Mesenchymal stem cell (in vitro differentiated cells and primary cell): ENCODE measurements at regions not wholly inside any gene's neighbourhood (a gene's known extent, or its start where the extent isn't known, plus 50 kb on each side); places are given as distances from the start of the nearest gene placed in this dataset.

Experiments
- DNase-seq: peaks from one replicate; pipeline ENCODE4 v3.0.0-alpha.2; 2013
- H2AFZ ChIP-seq: one replicate; pipeline ENCODE4 v1.6.1; 2013; ENCODE audit warnings: low read depth, mild to moderate bottlenecking, control low read depth, inconsistent platforms, low read length, moderate library complexity
- H2AK5ac ChIP-seq: 2 replicates; pipeline ENCODE4 v1.6.1; 2013; ENCODE audit warnings: low read length, moderate library complexity, mild to moderate bottlenecking, inconsistent platforms; ENCODE audit not compliant: severe bottlenecking
- H2BK120ac ChIP-seq: one replicate; pipeline ENCODE4 v1.6.1; 2013; ENCODE audit warnings: low read depth, mild to moderate bottlenecking, inconsistent platforms, low read length, moderate library complexity
- H2BK12ac ChIP-seq, 2 experiments: one replicate each; pipeline ENCODE4 v1.6.1; 2013; ENCODE audit warnings: inconsistent platforms in 2 of 2, low read length in 2 of 2, mild to moderate bottlenecking in 2 of 2, moderate library complexity in 2 of 2, control low read depth in 1 of 2
- H2BK15ac ChIP-seq: one replicate; pipeline ENCODE4 v1.6.1; 2013; ENCODE audit warnings: mild to moderate bottlenecking, low read depth, inconsistent platforms; ENCODE audit not compliant: poor library complexity, severe bottlenecking
- H2BK5ac ChIP-seq: 2 replicates; pipeline ENCODE4 v1.6.1; 2013; ENCODE audit warnings: low read depth, mild to moderate bottlenecking, low read length, control low read depth, inconsistent platforms; ENCODE audit not compliant: poor library complexity, severe bottlenecking
- H3K14ac ChIP-seq, 2 experiments: one replicate each; pipeline ENCODE4 v1.6.1; 2013; ENCODE audit warnings: inconsistent platforms in 2 of 2, low read length in 2 of 2, control low read depth in 1 of 2, mild to moderate bottlenecking in 1 of 2, moderate library complexity in 1 of 2
- H3K18ac ChIP-seq, 2 experiments: one replicate each; pipeline ENCODE4 v1.6.1; 2013; ENCODE audit warnings: inconsistent platforms in 2 of 2, low read length in 2 of 2, control low read depth in 1 of 2, low read depth in 1 of 2, mild to moderate bottlenecking in 1 of 2
- H3K23ac ChIP-seq, 2 experiments: one replicate each; pipeline ENCODE4 v1.6.1; 2013; ENCODE audit warnings: inconsistent platforms in 2 of 2, low read length in 2 of 2, mild to moderate bottlenecking in 2 of 2, moderate library complexity in 2 of 2, control low read depth in 1 of 2
- H3K27ac ChIP-seq: 2 replicates; pipeline ENCODE4 v1.5.1; 2013; ENCODE audit warnings: mild to moderate bottlenecking, moderate library complexity, low read length, control low read depth, inconsistent platforms; ENCODE audit not compliant: poor library complexity, severe bottlenecking
- H3K27me3 ChIP-seq, 2 experiments: 2 replicates each; pipeline versions ENCODE4 v1.6.1 to v1.7.0; 2013; ENCODE audit warnings: low read length in 2 of 2, mild to moderate bottlenecking in 2 of 2, moderate library complexity in 2 of 2, control low read depth in 1 of 2, inconsistent platforms in 1 of 2; ENCODE audit not compliant: control insufficient read depth in 1 of 2, insufficient read depth in 1 of 2
- H3K36me3 ChIP-seq, 2 experiments: 2 replicates each; pipeline versions ENCODE4 v1.6.1 to v1.7.0; 2013; ENCODE audit warnings: low read length in 2 of 2, control low read depth in 1 of 2, inconsistent platforms in 1 of 2, low read depth in 1 of 2, mild to moderate bottlenecking in 1 of 2; ENCODE audit not compliant: insufficient read depth in 2 of 2, control insufficient read depth in 1 of 2
- H3K4ac ChIP-seq, 2 experiments: one replicate each; pipeline ENCODE4 v1.6.1; 2013; ENCODE audit warnings: inconsistent platforms in 2 of 2, low read length in 2 of 2, mild to moderate bottlenecking in 2 of 2, moderate library complexity in 2 of 2, control low read depth in 1 of 2, low read depth in 1 of 2
- H3K4me1 ChIP-seq: 2 replicates; pipeline ENCODE4 v1.6.1; 2013; ENCODE audit warnings: low read depth, low read length, control low read depth; ENCODE audit not compliant: control insufficient read depth, insufficient read depth
- H3K4me2 ChIP-seq: 2 replicates; pipeline ENCODE4 v1.6.1; 2013; ENCODE audit warnings: low read length, mild to moderate bottlenecking, inconsistent platforms; ENCODE audit not compliant: poor library complexity, severe bottlenecking
- H3K4me3 ChIP-seq, 2 experiments: 2 replicates each; pipeline versions ENCODE4 v1.5.1 to v1.7.0; 2013; ENCODE audit warnings: low read length in 2 of 2, mild to moderate bottlenecking in 2 of 2, control low read depth in 1 of 2, low read depth in 1 of 2; ENCODE audit not compliant: insufficient read depth in 1 of 2
- H3K79me1 ChIP-seq: replicated peaks from 2 replicates; pipeline ENCODE4 v1.6.1; 2013; ENCODE audit warnings: mild to moderate bottlenecking, control low read depth, low read length, inconsistent platforms; ENCODE audit not compliant: poor library complexity, severe bottlenecking
- H3K9ac ChIP-seq: 2 replicates; pipeline ENCODE4 v1.7.0; 2013; ENCODE audit warnings: mild to moderate bottlenecking, low read length, moderate library complexity
- H3K9me3 ChIP-seq: 2 replicates; pipeline ENCODE4 v1.7.0; 2013; ENCODE audit warnings: mild to moderate bottlenecking, low read length; ENCODE audit not compliant: control insufficient read depth
- H4K8ac ChIP-seq: one replicate; pipeline ENCODE4 v1.6.1; 2013; ENCODE audit warnings: inconsistent platforms, mild to moderate bottlenecking, low read length, moderate library complexity
- H4K91ac ChIP-seq: one replicate; pipeline ENCODE4 v1.6.1; 2013; ENCODE audit warnings: mild to moderate bottlenecking, low read length, inconsistent platforms
- WGBS: methylation state at CpG from one replicate; pipeline ENCODE4 v1.1.7; 2013; ENCODE audit warnings: mixed read lengths; 5-methylcytosine and 5-hydroxymethylcytosine counted together

- no peak overlapping the region for H2AFZ ChIP-seq
- H3K4me1 ChIP-seq: no peaks in the 10 kb centered on the region
- no peak overlapping the region for H4K8ac ChIP-seq
- peak overlapping the region; percentile 65 for H2AK5ac ChIP-seq
- no peak overlapping the region for H2BK15ac ChIP-seq
- no peak overlapping the region for H2BK12ac ChIP-seq
- no peaks in the 10 kb centered on the region for H3K27me3 ChIP-seq
- 96% methylated on average over 2 of the region's 2 CpGs for WGBS
- no peak for DNase-seq
- H3K4me3 ChIP-seq: no peak overlapping the region
- H3K9me3 ChIP-seq: no peaks in the 10 kb centered on the region
- H3K14ac ChIP-seq: no peak overlapping the region
- no peak overlapping the region for H2BK5ac ChIP-seq
- H4K91ac ChIP-seq: no peak overlapping the region
- H3K4ac ChIP-seq: no peak overlapping the region
- H3K9ac ChIP-seq: no peak overlapping the region
- H3K4me2 ChIP-seq: no peak overlapping the region
- H3K23ac ChIP-seq: no peak overlapping the region
- no peaks in the 10 kb centered on the region for H3K79me1 ChIP-seq
- H3K27ac ChIP-seq: no peak overlapping the region
- no peaks in the 10 kb centered on the region for H3K36me3 ChIP-seq
- no peak overlapping the region for H3K18ac ChIP-seq
- H2BK120ac ChIP-seq: no peak overlapping the region
Observed at GRCh38 chr3:150267288-150267687, 140.8 kb upstream of the TSC22D2 start.

- H3K27ac ChIP-seq: no peak overlapping the region
Observed at GRCh38 chr3:150265305-150265704, 142.8 kb upstream of the TSC22D2 start.

GRCh38 chr3:150264561-150265279 is 143.4 kb upstream of the TSC22D2 start:
- H3K9me3 ChIP-seq: no peaks in the 10 kb centered on the region
- no peak overlapping the region for H2BK12ac ChIP-seq
- WGBS: 94% methylated on average over 3 of the region's 6 CpGs
- no peak overlapping the region for H4K8ac ChIP-seq
- no peak overlapping the region for H2AFZ ChIP-seq
- no peaks in the 10 kb centered on the region for H3K4me1 ChIP-seq
- no peak overlapping the region for H3K23ac ChIP-seq
- no peak overlapping the region for H2BK120ac ChIP-seq
- H4K91ac ChIP-seq: no peak overlapping the region
- H3K27ac ChIP-seq: no peak overlapping the region
- no peak for DNase-seq
- no peaks in the 10 kb centered on the region for H3K79me1 ChIP-seq
- no peak overlapping the region for H2AK5ac ChIP-seq
- no peaks in the 10 kb centered on the region for H3K36me3 ChIP-seq
- H3K4ac ChIP-seq: no peak overlapping the region
- H3K14ac ChIP-seq: no peak overlapping the region
- no peak overlapping the region for H3K18ac ChIP-seq
- H3K4me2 ChIP-seq: no peak overlapping the region
- H3K27me3 ChIP-seq: no peaks in the 10 kb centered on the region
- H2BK5ac ChIP-seq: no peak overlapping the region
- H2BK15ac ChIP-seq: no peak overlapping the region
- H3K4me3 ChIP-seq: no peak overlapping the region
- peak overlapping the region; percentile 10 for H3K9ac ChIP-seq

More at GRCh38 chr3:150265305-150265704, 142.8 kb upstream of the TSC22D2 start:
- no peak overlapping the region for H3K14ac ChIP-seq
- H2BK15ac ChIP-seq: no peak overlapping the region
- no peak overlapping the region for H2BK120ac ChIP-seq
- H2BK12ac ChIP-seq: no peak overlapping the region
- H3K4me1 ChIP-seq: no peaks in the 10 kb centered on the region
- no peak overlapping the region for H2AFZ ChIP-seq
- no peak overlapping the region for H3K4me2 ChIP-seq
- no peaks in the 10 kb centered on the region for H3K9me3 ChIP-seq
- H3K23ac ChIP-seq: no peak overlapping the region
- no peak overlapping the region for H2AK5ac ChIP-seq
- H3K27me3 ChIP-seq: no peaks in the 10 kb centered on the region
- no peak for DNase-seq
- no peak overlapping the region for H3K9ac ChIP-seq
- H4K91ac ChIP-seq: no peak overlapping the region
- H3K4me3 ChIP-seq: no peak overlapping the region
- no peak overlapping the region for H2BK5ac ChIP-seq
- H3K18ac ChIP-seq: no peak overlapping the region
- WGBS: 90% methylated on average over 2 of the region's 2 CpGs
- H3K4ac ChIP-seq: no peak overlapping the region
- H3K36me3 ChIP-seq: no peaks in the 10 kb centered on the region
- no peak overlapping the region for H4K8ac ChIP-seq
- no peaks in the 10 kb centered on the region for H3K79me1 ChIP-seq

DNA sequence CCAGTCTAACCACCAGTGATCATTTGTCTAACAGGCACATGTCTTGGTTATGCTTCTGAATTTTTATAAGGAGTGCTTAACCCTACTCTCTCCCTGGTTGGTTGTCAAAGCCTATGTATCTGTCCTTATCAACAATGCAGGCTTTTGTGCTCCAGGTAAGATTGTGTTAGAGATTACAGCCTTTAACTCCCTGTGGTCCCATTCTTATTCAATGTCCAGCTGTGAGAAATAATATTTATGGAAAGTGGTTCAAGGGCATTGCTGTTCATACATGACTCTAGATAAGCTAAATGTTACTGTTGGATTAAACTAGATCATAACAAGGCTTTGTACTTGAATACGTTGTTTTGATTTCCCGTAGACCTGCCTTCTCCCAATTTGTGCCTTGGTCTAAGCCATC is 146.1 kb upstream of the TSC22D2 start:
- Histone ChIP-seq H3K4me2 (no peak overlapping the region), H3K4me3 (no peak overlapping the region), H3K4me1 (no peaks in the 10 kb centered on the region), H3K36me3 (no peaks in the 10 kb centered on the region), H3K4ac (no peak overlapping the region), H2BK15ac (no peak overlapping the region), H2BK120ac (no peak overlapping the region), H3K18ac (no peak overlapping the region), H2BK5ac (no peak overlapping the region), H3K9me3 (no peaks in the 10 kb centered on the region), H2AK5ac (no peak overlapping the region), H3K14ac (no peak overlapping the region), H3K23ac (no peak overlapping the region), H2BK12ac (no peak overlapping the region), H4K91ac (no peak overlapping the region), H3K79me1 (no peaks in the 10 kb centered on the region), H3K9ac (no peak overlapping the region), H3K27me3 (no peaks in the 10 kb centered on the region), H3K27ac (no peak overlapping the region), H2AFZ (no peak overlapping the region), H4K8ac (no peak overlapping the region)
- DNase-seq: no peak
- no CpG with 5 or more reads among the region's 2 CpGs for WGBS
